Non-pigmented ciliary epithelial cell (primary cell): ENCODE measurements at regions not wholly inside any gene's neighbourhood (a gene's known extent, or its start where the extent isn't known, plus 50 kb on each side); places are given as distances from the start of the nearest gene placed in this dataset.

ENCODE experiments used
- DNase-seq: peaks from one replicate; pipeline ENCODE4 v3.0.0-alpha.2; 2010; ENCODE audit warnings: low read depth

DNA sequence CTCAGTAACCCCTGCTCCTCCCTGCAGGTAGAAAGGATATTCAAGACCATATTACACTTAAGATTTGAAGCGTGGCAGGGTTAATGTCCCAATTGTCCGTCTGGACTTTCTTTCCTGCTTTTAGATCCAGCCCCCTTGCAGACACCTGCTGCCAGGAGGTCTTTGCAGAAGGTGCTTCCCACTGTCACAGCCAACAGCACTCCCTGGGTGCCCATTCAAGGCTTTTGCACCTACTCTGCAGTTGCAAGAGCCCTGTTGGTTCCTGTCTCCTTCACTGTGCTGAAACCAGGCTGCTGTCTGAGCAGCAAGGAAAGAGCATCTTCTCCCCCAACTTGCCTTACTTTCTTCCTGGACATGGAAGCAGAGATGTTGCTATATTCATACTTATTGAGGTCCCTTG, 1043.0 kb upstream of the POU3F3 start:
- DNase-seq, result no peak

DNA sequence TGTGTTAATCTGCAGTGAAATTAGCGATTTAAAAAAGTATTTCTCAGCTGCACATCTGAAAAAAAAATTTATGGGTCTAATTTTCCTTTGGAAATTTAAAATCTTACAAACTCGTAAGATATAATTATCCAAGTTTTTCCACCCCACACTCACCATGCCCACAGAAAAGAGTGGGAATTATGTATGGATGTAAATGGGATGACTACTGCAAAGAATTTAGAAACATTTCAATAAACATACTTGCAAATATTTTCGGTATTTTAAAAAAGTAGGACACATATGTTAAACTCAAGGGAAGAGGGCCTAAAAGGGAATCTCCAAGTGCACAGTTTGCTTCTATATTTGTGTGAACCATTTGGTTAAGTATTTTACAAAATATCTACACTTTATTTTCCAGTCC, 1039.9 kb upstream of the POU3F3 start:
- no peak for DNase-seq

DNA sequence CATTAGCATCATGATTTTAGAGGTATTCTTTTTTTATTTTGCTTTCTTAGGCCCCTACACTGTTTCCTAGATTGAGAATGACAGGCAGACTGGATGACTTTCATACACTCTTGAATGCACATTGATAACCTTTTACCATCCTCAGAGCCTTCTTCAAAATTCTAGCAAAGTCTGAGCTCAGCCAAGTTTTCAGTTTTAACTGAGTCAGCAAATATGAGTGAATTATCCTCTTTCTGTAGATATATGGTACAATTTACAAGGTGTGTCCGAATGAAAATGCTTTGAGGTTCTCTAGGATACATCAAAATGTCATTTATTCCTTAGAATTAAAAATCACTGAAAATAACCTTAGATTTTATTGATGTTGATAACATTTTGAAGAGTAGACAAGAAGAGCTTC, 1038.2 kb upstream of the POU3F3 start:
- no peak for DNase-seq

DNA sequence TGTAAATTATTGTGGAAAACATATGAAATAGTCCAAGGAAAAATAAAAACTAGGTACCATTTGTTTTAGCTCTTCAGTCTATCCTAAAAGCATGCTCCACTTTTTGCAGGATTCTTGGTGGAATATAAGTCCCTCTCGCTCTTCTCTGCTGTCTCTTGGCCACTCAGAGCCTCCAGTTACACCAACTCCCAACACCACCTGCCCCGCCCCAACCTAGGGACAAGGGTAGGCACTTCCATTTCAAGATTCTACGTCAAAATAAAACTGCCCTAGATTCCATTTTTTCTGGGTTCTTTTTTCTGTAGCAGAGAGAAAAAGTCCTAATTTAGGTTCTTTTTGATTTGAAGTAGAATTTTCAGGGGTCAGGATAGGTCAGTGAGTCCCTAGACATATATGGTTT, 1036.2 kb upstream of the POU3F3 start:
- DNase-seq, result no peak

DNA sequence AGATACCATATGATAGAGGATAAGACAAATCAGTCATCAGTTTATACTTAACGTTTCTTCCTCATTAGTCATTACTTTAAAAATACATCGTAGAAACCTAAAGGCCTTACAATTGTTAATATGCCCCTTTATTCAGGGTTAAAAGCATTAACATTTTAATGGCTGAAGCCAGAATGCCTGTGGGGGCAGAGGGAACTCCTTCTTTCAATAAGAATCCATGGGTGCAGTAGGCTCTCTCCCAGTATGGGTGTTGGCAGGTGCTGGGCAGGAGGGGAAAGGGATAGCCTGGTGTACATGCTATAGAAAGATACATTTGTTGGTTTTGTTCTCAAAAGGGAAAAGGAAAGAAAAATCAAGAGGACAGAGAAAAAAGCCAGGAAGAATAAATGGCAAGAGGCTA, 1035.7 kb upstream of the POU3F3 start:
- no peak for DNase-seq

DNA sequence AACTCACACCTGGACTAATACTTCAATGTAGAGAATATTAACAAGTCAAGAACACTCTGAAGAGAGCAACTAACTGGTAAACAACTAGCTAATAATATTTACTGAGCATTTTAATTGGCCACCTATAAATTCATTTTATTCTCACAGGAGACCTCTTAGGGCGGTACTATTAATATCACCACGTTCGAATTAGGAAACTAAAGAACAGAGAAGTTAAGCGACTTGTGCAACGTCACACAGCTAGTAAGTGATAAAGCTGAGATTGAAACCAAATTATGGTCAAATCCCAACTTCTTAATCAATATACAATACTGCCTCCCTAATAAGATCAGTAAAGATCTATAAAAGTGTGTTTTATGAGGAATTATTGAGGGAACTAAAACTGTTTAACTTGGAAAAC, 1034.3 kb upstream of the POU3F3 start:
- no peak for DNase-seq

DNA sequence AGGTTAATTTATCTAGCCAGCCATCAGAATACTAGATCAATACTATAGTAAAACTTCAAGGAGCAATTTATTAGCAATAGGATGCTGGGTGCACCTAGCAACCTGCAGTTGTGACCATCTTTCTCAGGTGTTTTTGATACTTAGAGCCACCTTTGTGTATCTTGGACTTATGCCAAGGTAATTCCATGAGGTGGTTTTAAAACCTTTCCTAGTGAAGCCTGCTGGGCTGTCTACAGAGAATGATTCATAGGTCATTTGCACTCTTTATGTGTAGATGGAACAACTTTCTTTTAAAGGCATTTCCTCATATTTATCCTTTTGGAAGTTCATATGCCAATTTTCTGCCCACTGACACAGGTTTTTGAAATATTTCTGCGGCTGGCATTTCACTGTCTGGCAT, 1030.1 kb upstream of the POU3F3 start:
- no peak for DNase-seq

DNA sequence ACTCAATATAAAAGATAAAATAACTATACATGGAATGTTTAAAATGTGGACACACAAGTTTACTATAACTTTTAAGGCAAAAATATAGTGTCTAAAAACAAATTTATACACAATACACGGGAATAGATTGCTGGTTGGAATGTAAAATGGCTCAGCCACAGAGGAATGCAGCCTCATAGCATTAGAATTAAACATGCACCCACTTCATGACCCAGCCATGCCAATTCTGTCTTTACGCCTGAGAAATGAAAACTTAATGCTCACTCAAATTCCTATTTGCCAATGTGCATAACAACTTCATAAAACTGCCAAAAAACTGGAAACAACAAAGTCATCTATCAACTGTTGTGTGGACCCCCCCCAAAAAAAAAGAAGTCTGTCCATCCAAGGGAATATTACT, 1006.6 kb upstream of the POU3F3 start:
- DNase-seq, result no peak

DNA sequence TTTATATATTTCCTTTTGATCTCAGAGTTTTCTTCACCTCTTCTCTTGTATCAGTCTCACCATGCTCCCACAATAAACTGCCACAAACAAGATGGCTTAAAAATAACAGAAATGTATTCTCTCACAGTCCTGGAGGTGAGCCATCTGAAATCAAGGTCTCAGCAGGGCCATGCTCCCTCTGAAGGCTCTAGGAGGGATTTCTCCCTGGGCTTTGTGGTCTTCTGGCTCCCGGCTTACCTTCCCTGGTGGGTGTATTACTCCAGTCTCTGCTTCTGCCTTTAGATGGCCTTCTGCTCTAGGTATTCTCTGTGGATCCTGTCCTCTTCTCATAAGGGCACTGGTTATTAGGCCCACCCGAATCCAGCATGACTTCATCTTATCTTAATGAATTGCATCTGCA, 994.7 kb upstream of the POU3F3 start:
- DNase-seq, result no peak

DNA sequence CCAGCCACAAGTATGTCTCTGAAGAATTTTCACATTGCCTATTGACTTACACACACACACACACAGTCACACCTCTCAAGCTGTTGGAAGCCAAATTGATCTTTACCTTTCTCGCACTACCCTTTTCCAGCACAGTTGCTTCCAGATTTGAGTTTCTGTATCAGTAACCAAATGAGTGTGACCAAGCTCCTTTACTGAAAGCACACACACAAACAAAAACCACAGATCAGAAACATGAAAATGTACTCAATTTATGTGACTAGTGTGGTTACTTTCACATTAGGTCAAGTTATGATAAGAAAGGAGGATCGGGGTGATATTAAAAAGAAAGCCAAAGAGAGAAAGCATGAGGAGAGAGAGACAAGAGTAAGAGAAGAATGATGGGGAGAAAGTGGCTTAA, 993.9 kb upstream of the POU3F3 start:
- no peak for DNase-seq

DNA sequence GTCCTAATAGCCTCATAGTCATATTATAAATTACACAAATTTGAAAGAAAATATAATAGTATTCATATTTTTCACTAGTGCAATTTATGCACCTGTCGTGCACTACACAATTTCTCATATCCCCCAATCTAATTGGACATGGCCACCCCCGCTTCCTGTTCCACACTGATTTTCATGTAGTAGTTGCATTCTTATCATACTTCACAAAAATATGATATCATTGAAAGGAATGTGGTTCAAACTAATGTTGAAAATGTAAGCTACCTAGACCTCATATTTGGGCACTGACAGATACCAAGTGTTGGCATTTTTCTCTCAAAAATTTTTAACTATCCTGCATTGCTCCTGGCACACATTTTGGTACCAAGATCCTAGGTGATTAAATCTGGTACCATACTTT, 985.5 kb upstream of the POU3F3 start:
- DNase-seq, result no peak

DNA sequence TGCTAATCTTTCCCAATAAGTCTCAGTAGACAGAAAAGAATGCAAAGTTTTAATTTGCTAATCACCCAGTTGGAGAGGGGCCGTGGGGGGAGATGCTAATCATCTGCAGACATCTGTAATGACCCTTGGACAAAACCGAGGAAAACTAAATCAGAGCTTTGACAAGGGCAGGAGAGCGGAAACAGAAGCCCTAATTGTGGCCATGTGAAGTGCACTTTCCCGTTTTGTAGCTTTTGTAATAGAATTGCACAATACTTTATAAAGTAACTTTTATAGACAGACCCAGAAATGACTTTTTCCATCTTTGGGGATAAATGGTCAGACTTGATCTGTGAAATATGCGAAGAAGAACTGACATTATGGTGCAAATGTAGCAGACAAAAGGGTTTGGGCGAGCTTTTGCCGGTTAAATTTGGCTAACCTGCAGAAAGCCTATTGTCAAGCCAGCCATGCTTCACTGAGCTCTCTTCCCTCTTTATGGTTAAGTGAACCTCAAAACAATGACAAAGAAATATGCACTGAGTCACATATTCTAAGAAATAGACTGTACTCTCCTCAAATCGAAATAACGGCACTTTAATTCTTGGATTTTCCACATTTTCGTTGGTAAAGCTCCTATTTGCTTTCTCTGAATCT, 980.1 kb upstream of the POU3F3 start:
- no peak for DNase-seq

DNA sequence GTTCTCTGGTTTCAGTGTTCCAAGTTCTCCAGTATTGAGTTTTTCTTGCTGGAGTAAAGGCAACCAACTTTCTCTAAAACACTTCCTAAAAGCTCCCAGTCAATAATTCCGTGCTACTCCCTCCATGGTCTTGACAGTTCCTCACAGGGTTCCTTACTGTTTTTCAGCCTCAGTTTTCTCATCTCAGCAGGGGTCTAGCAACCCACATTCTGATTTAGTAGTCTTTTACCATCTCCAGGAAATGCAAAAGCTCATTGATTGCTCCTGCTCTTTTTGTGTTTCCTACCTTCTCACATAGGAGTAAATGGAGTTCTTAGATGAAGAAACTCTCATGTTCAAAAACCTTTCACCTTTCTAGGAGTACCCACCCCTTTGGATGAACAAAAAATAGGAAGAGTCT, 978.8 kb upstream of the POU3F3 start:
- no peak for DNase-seq

DNA sequence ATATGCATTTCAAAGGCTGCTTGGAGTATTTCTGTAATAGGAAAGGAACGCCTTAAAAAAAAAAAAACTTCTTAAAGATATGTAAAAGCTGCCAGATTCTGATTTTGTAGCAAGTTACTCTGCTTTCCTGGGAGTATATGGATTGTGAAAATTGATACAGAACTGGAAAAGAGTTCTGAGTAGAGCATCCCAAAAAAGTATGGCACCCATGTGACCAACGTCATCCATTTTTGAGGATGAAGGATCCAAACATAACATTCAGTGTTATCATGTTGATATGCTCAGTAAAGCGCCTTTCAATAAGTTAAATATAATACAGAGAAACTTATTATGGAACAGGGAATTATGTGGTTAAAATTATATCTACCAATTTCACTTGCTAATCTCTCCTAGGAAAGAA, 978.4 kb upstream of the POU3F3 start:
- no peak for DNase-seq

DNA sequence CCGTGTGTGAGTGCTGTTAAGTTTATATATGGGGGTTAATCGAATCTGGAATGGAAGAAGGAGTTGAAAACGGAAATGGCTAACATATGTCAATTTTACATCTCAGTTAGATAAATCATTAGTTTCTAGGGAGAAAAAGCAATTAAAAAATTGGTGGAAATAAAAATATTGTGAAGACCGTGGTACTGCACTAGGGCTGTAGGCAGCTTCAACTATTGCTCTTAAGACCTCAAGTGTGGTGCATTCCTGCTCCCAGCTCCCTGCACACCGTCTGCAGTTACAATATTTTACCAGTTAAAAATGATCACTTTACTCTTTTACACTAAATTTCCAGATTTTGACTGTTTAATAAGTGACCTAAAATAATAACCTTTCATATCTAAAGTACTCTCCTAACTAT, 977.3 kb upstream of the POU3F3 start:
- no peak for DNase-seq

DNA sequence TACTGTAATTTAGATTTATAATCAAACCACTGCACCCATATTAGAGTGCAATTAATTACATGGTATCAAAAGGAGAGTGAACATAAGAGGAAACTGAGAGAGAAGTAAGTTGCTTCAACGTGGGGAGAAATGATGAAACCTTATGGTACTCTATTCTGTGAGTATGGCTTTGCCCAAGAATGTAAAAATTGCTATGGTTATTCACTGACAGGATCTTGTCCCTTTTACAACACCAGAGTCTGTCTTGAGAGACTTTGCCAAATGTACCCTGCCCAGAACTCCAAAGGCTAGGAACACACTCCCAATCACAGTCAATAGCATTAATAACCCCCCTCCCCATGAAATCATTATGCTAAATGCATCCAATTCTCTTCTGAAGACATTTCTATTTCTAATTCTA, 974.8 kb upstream of the POU3F3 start:
- DNase-seq, result no peak

DNA sequence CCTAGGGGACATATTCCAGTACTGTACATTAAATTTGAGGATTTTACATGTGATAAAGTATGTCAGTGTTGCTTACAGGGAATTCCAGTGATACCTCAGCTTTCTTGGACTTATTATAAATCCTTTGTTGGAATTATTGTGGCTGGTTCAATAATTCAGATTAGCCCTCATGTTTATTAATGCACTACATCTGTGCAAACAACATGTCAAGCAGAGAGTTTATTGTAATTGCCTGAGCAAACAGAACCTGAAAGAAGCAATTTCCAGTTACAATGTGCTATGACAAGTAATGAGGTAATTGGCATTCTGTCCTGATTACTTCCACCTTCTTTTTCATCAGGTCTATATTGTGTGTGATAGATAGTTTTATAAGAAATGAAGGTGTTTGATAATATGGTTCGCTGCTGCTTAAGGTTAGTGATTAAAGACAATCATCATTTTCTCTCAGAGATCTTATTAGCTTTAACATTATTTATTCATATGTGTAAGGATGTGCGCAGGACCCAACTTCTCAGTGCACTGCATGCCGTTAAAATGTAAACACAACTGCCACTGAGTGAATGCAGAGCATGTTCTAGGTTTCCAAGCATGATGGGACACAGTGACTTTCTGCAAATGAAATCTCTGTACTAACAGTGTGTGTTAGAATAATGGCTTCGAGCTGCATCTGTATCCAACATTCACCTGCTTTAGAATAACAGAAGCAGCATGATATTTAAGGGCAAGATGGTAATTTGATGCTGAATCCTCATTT, 973.7 kb upstream of the POU3F3 start:
- no peak for DNase-seq

DNA sequence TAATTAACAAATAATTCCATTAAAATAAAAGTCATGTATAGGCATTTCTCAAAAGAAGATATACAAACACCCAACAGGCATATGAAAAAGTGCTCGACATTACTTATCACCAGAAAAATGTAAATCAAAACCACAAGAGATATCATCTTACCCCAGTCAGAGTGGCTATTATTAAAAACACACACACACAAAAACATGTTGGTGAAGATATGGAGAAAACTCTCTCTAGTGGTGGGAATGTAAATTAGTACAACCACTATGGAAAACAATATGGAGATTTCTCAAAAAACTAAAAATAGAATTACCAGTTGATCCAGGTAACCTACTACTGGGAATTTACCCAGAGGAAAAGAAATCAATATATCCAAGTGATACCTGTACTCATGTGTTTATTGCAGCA, 966.3 kb upstream of the POU3F3 start:
- DNase-seq, result peak; percentile 5

DNA sequence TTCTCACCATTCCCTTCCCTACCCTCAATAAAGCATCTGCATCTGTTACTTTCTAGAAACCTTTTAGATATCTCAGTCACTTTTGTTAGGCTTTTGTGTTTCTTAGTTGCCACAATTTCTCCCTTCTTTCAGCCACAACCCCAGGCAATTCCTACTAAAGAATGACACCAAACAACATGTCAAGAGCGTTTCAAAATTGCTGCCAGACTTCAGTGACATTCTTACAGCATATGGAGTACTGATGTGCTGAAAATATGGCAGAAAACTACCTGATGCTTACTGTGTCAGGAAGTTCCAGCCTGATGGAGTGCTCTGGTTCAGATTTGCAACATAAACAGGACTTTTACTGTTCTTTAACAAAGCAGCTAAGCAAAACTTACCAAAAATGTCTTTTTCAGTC, 957.7 kb upstream of the POU3F3 start:
- DNase-seq, result no peak

DNA sequence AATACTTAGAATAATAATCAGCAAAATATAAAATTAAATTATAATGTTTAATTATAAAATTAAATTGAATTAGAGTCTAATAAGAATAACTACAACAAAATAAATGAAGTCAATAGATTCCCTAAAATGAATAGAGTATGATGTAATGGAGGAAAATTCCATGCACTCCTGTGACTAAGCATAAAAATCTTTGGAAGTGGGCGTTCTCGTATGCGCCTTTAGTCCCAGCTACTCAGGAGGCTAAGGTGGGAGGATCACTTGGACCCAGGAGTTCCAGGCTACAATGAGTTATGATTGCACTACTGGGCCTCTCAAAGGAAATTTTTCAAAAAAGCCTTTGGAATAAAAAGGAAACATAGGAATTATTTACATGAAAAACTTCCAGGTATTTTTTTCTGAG, 955.4 kb upstream of the POU3F3 start:
- no peak for DNase-seq

DNA sequence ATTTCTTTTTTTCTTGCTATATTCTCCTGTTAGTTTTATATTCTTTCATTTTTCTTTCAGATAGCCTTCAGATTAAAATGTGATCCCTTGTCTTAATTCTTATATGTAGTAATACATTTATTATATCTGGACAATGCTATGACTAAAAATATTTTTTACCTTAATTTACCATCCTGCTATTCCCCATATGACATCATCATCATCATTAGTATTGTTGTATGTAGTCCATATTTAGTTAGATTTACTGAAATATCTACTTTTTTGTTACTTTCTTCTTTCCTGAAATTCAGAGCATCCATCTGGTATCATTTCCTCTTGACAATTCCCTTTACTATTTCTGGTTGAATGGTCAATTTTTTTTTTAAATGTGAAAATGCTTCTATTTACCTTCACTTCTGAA, 951.6 kb upstream of the POU3F3 start:
- no peak for DNase-seq

DNA sequence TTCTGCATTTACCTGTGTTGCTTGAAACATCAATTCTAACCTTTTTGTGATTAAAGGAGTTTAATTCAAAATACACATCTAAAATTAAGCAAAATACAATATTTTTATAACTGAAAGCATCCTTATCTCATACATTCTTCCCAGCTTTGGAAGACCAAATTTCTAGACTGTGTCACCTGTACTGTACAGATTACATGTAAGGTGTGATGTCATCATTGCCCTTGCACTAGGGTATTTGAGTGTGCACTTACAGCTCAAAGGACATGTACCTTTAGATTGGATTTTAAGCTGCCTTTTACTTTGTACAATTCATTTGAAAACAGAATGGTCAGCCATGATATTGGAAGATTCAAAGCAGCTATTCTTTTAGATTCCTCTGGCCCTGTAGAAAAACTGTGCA, 932.8 kb upstream of the POU3F3 start:
- no peak for DNase-seq

DNA sequence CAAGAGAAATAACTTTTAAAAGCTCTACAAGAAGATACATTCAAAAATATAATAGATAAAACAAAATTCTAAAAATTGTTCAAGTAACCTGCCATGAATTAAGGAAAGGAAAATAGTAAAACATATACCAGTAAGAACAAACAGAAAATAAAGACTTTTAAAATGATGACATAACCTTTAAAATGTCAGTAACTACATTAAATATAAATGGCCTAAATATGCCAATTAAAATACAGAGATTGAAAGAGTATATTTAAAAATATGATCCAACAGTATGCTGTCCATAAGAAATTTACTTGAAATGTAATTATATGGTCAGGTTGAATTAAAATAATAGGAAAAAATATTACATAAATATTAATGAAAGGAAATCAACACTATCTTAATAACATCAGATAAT, 911.7 kb upstream of the POU3F3 start:
- no peak for DNase-seq

DNA sequence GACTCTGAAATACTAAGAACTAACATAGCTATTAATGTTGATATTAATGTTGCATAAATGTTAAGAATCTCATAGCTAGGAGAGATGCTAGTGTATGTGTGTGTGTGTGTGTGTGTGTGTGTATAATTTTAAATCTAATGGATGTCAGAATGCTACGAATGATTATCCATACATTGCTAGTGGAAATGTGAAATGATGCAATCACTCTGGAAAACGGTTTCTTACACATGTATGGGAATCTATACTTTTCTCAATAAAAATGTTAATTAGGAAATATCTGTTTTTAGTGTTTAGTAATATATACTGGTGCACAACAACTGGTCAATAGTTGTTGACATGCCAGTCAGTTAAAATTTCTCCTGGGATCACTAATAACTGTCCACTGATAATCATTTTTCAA, 908.8 kb upstream of the POU3F3 start:
- DNase-seq, result no peak
